GM23338 (cell line): ENCODE measurements at regions not wholly inside any gene's neighbourhood (a gene's known extent, or its start where the extent isn't known, plus 50 kb on each side); places are given as distances from the start of the nearest gene placed in this dataset.

Experiments
- CREB1 ChIP-seq: fragments of 250-450 bp; sonication (Bioruptor Pico); IDR thresholded peaks from 2 replicates; pipeline ENCODE4 v1.5.0; 2020; ENCODE audit warnings: low read depth, mild to moderate bottlenecking, moderate library complexity
- EZH2 ChIP-seq: fragments of 200-600 bp; sonication (generic); IDR thresholded peaks from one replicate; pipeline ENCODE4 v1.8.0; 2017; ENCODE audit warnings: antibody characterized with exemption, mild to moderate bottlenecking, low read depth; ENCODE audit not compliant: unreplicated experiment

DNA sequence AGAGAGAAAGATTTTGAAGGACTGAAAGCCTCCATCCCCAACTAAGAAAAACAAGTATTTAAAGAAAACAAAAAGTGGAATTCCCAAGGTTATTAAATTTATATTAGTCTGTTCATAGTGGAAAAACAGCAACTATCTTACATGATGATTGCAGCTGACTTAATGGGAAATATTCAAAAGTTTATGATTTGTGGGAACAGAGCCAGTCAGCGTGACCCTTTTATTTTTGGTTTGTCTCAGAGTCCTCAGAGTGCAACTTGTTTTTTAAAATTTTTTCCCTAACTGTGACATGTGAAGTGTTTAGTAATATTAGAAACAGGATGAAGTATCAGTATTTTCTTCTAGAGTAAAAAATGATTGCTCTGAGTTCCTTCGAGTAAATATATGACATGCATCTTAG, 441.9 kb upstream of the MCTP2 start:
- no peak for TF ChIP-seq CREB1
- TF ChIP-seq EZH2, result no peak
